HG03139 (cell line): ENCODE measurements at regions not wholly inside any gene's neighbourhood (a gene's known extent, or its start where the extent isn't known, plus 50 kb on each side); places are given as distances from the start of the nearest gene placed in this dataset.

Experiments used
- ATAC-seq: cut with Tn5 transposase; IDR thresholded peaks from one replicate; pipeline ENCODE4 v1.9.1; 2021; ENCODE audit not compliant: unreplicated experiment

- ATAC-seq = no peak
Measured at GRCh38 chr6:137775720-137776119, 91.3 kb upstream of the TNFAIP3 start.

GRCh38 chr6:137776256-137776655 lies 90.8 kb upstream of the TNFAIP3 start:
- no peak for ATAC-seq

GRCh38 chr6:137776786-137777686 lies 90.0 kb upstream of the TNFAIP3 start:
- no peak for ATAC-seq

- no peak for ATAC-seq
Measured at GRCh38 chr6:137777687-137778075, 89.4 kb upstream of the TNFAIP3 start.

GRCh38 chr6:137779982-137780381 lies 87.1 kb upstream of the TNFAIP3 start:
- no peak for ATAC-seq

GRCh38 chr6:137780447-137781034 lies 86.5 kb upstream of the TNFAIP3 start:
- ATAC-seq = no peak

- no peak for ATAC-seq
Measured at GRCh38 chr6:137781639-137782038, 85.4 kb upstream of the TNFAIP3 start.

GRCh38 chr6:137782166-137783039 lies 84.7 kb upstream of the TNFAIP3 start:
- ATAC-seq = no peak

GRCh38 chr6:137783710-137784109 lies 83.3 kb upstream of the TNFAIP3 start:
- ATAC-seq = no peak

- no peak for ATAC-seq
Measured at GRCh38 chr6:137784583-137784982, 82.5 kb upstream of the TNFAIP3 start.

GRCh38 chr6:137787016-137787415 lies 80.0 kb upstream of the TNFAIP3 start:
- no peak for ATAC-seq

- no peak for ATAC-seq
Measured at GRCh38 chr6:137788248-137788647, 78.8 kb upstream of the TNFAIP3 start.

GRCh38 chr6:137791281-137792159 lies 75.5 kb upstream of the TNFAIP3 start:
- no peak for ATAC-seq

- ATAC-seq = no peak
Measured at GRCh38 chr6:137792160-137793033, 74.7 kb upstream of the TNFAIP3 start.

GRCh38 chr6:137793805-137794515 lies 73.1 kb upstream of the TNFAIP3 start:
- no peak for ATAC-seq

GRCh38 chr6:137794516-137795201 lies 72.4 kb upstream of the TNFAIP3 start:
- ATAC-seq = no peak

GRCh38 chr6:137795501-137795900 lies 71.6 kb upstream of the TNFAIP3 start:
- no peak for ATAC-seq

- no peak for ATAC-seq
Measured at GRCh38 chr6:137798261-137798660, 68.8 kb upstream of the TNFAIP3 start.
